Stimulated activated naive B cell treated with anti-CD40 and anti-IgM and Interleukin-4, amounts not matched to agents 10 μg/mL and 1 μg/mL and 100 μg/mL, for 72 hours (primary cell): ENCODE measurements at regions not wholly inside any gene's neighbourhood (a gene's known extent, or its start where the extent isn't known, plus 50 kb on each side); places are given as distances from the start of the nearest gene placed in this dataset.
"Not testable (repeated sequence)": the region's sequence is repeated elsewhere in the genome, so short reads cannot be mapped to it uniquely, and the experiment has no call there.

Experiments used
- ATAC-seq, 2 donors: fragments of 150-1000 bp; cut with Tn5 transposase; replicated peaks; 2 replicates each; pipeline ENCODE4 v1.10.0; 2021; ENCODE audit warnings: moderate library complexity in 1 of 2
- DNase-seq: peaks from one replicate; pipeline ENCODE4 v3.0.0; 2021
- H3K27ac Mint-ChIP-seq: one replicate; pipeline ENCODE4 v1.8.0; 2022; ENCODE audit warnings: mild to moderate bottlenecking, mixed read lengths
- H3K27me3 Mint-ChIP-seq, 2 donors: one replicate each; pipeline ENCODE4 v1.8.0; 2022; ENCODE audit warnings: mixed read lengths in 2 of 2
- H3K36me3 Mint-ChIP-seq, 2 donors: one replicate each; pipeline ENCODE4 v1.8.0; 2022; ENCODE audit warnings: mixed read lengths in 2 of 2, mild to moderate bottlenecking in 1 of 2
- H3K4me1 Mint-ChIP-seq, 2 donors: one replicate each; pipeline ENCODE4 v1.8.0; 2022; ENCODE audit warnings: mixed read lengths in 2 of 2, mild to moderate bottlenecking in 1 of 2
- H3K4me3 Mint-ChIP-seq, 2 donors: one replicate each; pipeline ENCODE4 v1.8.0; 2022; ENCODE audit warnings: mild to moderate bottlenecking in 2 of 2, mixed read lengths in 2 of 2, moderate library complexity in 1 of 2
- H3K9me3 Mint-ChIP-seq, 2 donors: one replicate each; pipeline ENCODE4 v1.8.0; 2022; ENCODE audit warnings: mixed read lengths in 2 of 2, mild to moderate bottlenecking in 1 of 2

DNA sequence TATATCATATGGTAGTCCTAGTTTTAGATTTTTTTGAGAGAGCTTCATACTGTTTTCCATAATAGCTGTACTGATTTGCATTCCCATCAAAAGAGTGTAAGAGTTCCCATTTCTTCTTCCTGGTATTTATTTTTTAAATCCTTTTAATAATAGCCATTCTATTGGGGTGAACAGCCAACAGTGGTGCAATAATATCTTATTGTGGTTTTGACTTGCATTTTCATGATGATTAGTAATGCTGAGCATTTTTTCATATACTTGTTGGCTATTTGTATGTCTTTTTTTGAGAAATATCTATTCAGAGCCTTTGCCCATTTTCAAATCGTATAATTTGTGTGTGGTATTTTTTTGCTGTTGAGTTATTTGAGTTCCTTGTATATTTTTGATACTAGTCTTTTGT, 167.4 kb downstream of the FZD1 start:
- H3K4me3 Mint-ChIP-seq = no peak overlapping the region
- no peaks in the 10 kb centered on the region for H3K4me1 Mint-ChIP-seq
- no peaks in the 10 kb centered on the region for H3K36me3 Mint-ChIP-seq
- no peak overlapping the region for H3K27ac Mint-ChIP-seq
- DNase-seq = no peak
- ATAC-seq = no peak
- H3K9me3 Mint-ChIP-seq = peaks cover 4 to 11% of the 10 kb centered on the region in 2 donors
- peaks cover 0 to 10% of the 10 kb centered on the region in 2 donors for H3K27me3 Mint-ChIP-seq

- no peaks in the 10 kb centered on the region for H3K36me3 Mint-ChIP-seq
- peaks cover 6 to 8% of the 10 kb centered on the region in 2 donors for H3K27me3 Mint-ChIP-seq
- DNase-seq (no peak), ATAC-seq (no peak)
- no peak overlapping the region for H3K27ac Mint-ChIP-seq
- H3K9me3 Mint-ChIP-seq = peaks cover 13 to 18% of the 10 kb centered on the region in 2 donors
- H3K4me3 Mint-ChIP-seq = no peak overlapping the region
- no peaks in the 10 kb centered on the region for H3K4me1 Mint-ChIP-seq
Observed at GRCh38 chr7:91434836-91435235, 170.6 kb downstream of the FZD1 start.

GRCh38 chr7:91435381-91436059, 171.3 kb downstream of the FZD1 start:
- no peak for DNase-seq
- Mint-ChIP-seq H3K27ac (no peak overlapping the region), H3K4me1 (no peaks in the 10 kb centered on the region), H3K9me3 (peaks cover 17 to 21% of the 10 kb centered on the region in 2 donors), H3K36me3 (peaks cover 0 to 2% of the 10 kb centered on the region in 2 donors), H3K4me3 (no peak overlapping the region), H3K27me3 (peaks cover 6% of the 10 kb centered on the region in 2 donors)
- ATAC-seq = no peak

DNA sequence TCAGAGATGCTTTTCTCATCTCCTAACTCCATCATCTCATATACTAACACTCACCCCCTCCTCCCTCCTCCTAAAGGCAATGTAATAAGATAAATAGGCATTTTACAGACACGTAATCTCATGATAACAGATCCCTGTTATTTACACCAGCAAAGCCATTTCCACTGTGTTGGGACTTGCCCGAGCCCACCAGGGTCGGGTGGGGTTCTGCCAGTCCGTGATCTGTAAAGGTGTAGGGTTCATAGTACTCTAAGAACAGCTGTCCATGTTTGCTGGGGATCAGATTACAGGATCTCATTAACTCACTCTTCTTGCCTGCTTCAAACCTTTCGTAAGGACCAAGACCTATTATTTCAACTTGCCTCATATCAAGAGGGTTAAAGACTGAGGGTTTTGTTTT, 172.4 kb downstream of the FZD1 start:
- no peak for ATAC-seq
- peaks cover 0 to 2% of the 10 kb centered on the region in 2 donors for H3K36me3 Mint-ChIP-seq
- H3K27ac Mint-ChIP-seq = no peak overlapping the region
- H3K27me3 Mint-ChIP-seq = peaks cover 6% of the 10 kb centered on the region in 2 donors
- no peak for DNase-seq
- peaks cover 18 to 22% of the 10 kb centered on the region in 2 donors for H3K9me3 Mint-ChIP-seq
- H3K4me3 Mint-ChIP-seq = no peak overlapping the region
- H3K4me1 Mint-ChIP-seq = no peaks in the 10 kb centered on the region

DNA sequence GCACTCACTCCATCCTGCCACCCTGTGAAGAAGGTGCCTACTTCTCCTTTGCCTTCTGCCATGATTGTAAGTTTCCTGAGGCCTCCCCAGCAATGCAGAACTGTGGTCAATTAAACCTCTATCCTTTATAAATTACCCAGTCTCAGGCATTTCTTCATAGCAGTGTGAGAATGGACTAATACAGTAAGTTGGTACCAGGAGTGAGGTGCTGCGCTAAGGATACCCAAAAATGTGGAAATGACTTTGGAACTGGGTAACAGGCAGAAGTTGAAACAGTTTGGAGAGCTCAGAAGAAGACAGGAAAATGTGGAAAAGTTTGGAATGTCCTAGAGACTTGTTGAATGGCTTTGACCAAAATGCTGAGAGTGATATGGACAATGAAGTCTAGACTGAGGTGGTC, 176.0 kb downstream of the FZD1 start:
- DNase-seq, ATAC-seq, H3K36me3 Mint-ChIP-seq, H3K27ac Mint-ChIP-seq, H3K4me3 Mint-ChIP-seq, H3K27me3 Mint-ChIP-seq, H3K4me1 Mint-ChIP-seq: not testable (repeated sequence)
- H3K9me3 Mint-ChIP-seq = peaks cover 11 to 19% of the 10 kb centered on the region in 2 donors

GRCh38 chr7:91443862-91444261, 179.6 kb downstream of the FZD1 start:
- Mint-ChIP-seq H3K27ac (no peak overlapping the region), H3K4me3 (no peak overlapping the region), H3K27me3 (no peaks in the 10 kb centered on the region), H3K4me1 (no peaks in the 10 kb centered on the region), H3K9me3 (peaks cover 21 to 28% of the 10 kb centered on the region in 2 donors), H3K36me3 (peaks cover 0 to 2% of the 10 kb centered on the region in 2 donors)
- DNase-seq = no peak
- ATAC-seq = no peak

DNA sequence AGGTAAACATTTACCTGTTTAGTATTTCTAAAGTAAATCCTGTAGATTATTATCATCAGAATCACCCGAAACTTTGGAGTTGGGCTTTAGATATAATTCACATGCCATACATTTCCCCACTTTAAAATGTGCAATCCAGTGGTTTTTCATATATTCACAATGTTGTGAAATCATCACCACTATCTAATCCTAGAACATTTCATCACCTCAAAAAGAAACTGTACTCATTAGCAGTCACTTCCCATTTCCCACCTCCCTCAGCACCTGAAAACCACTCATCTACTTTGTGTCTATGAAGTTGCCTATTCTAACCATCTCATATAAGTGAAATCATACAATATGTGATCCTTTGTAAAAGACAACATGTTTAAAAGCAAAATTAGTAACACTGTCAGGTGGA, 182.6 kb downstream of the FZD1 start:
- no peaks in the 10 kb centered on the region for H3K36me3 Mint-ChIP-seq
- no peaks in the 10 kb centered on the region for H3K4me1 Mint-ChIP-seq
- ATAC-seq = no peak
- no peak for DNase-seq
- no peaks in the 10 kb centered on the region for H3K27me3 Mint-ChIP-seq
- H3K27ac Mint-ChIP-seq = no peak overlapping the region
- peaks cover 15 to 23% of the 10 kb centered on the region in 2 donors for H3K9me3 Mint-ChIP-seq
- no peak overlapping the region for H3K4me3 Mint-ChIP-seq

- no peak overlapping the region for H3K4me3 Mint-ChIP-seq
- no peaks in the 10 kb centered on the region for H3K27me3 Mint-ChIP-seq
- no peaks in the 10 kb centered on the region for H3K4me1 Mint-ChIP-seq
- H3K9me3 Mint-ChIP-seq = peaks cover 4 to 10% of the 10 kb centered on the region in 2 donors
- ATAC-seq = no peak
- peaks cover 0 to 3% of the 10 kb centered on the region in 2 donors for H3K36me3 Mint-ChIP-seq
- DNase-seq = no peak
- H3K27ac Mint-ChIP-seq = no peak overlapping the region
Observed at GRCh38 chr7:91455411-91455810, 191.2 kb downstream of the FZD1 start.

GRCh38 chr7:91457208-91457607, 193.0 kb downstream of the FZD1 start:
- no peak overlapping the region for H3K27ac Mint-ChIP-seq
- peaks cover 4 to 10% of the 10 kb centered on the region in 2 donors for H3K9me3 Mint-ChIP-seq
- no peak overlapping the region for H3K4me3 Mint-ChIP-seq
- ATAC-seq (no peak), DNase-seq (no peak)
- peaks cover 0 to 3% of the 10 kb centered on the region in 2 donors for H3K36me3 Mint-ChIP-seq
- no peaks in the 10 kb centered on the region for H3K27me3 Mint-ChIP-seq
- no peaks in the 10 kb centered on the region for H3K4me1 Mint-ChIP-seq

DNA sequence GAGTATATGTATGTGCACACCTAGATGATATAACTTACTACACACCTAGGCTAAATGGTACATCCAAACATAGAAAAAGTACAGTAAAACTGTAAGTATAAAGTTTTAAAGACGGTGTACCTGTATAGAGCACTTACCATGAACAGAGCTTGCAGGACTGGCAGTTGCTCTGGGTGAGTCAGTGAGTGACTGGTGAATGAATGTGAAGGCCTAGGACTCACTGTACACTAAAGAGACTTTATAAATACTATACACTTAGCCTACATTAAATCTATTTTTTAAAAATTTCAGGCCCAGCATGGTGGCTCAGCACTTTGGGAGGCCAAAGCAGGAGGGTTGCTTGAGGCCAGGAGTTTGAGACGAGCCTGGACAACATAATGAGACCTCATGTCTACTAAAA, 195.3 kb downstream of the FZD1 start:
- Mint-ChIP-seq H3K4me3 (no peak overlapping the region), H3K27me3 (no peaks in the 10 kb centered on the region), H3K9me3 (peaks cover 4 to 10% of the 10 kb centered on the region in 2 donors), H3K27ac (no peak overlapping the region), H3K36me3 (peaks cover 0 to 3% of the 10 kb centered on the region in 2 donors), H3K4me1 (no peaks in the 10 kb centered on the region)
- no peak for ATAC-seq
- DNase-seq = no peak

- H3K9me3 Mint-ChIP-seq = peaks cover 4 to 5% of the 10 kb centered on the region in 2 donors
- H3K27ac Mint-ChIP-seq = no peak overlapping the region
- H3K27me3 Mint-ChIP-seq = no peaks in the 10 kb centered on the region
- no peaks in the 10 kb centered on the region for H3K4me1 Mint-ChIP-seq
- ATAC-seq (no peak), DNase-seq (no peak)
- H3K4me3 Mint-ChIP-seq = no peak overlapping the region
- H3K36me3 Mint-ChIP-seq = no peaks in the 10 kb centered on the region
Observed at GRCh38 chr7:91462316-91462715, 198.1 kb downstream of the FZD1 start.

DNA sequence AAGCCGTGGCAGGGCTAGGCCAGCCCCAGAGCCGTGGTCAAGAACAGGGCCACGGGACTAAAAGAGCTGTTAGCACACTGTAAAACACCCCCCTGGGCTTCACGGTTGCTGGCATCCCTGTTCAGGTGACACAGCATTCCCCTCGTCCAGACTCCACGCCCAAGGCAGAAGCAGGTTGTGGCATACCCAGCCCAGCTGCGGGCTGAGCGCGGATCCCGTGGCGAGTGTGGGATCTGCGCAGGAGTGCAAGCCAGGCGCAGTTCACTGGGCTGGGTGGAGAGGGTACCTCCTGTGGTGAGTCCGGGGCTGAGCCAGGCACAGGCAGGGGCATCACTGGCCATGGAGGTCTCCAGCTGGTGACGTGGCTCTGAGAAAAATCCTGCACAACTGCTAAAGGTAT, 199.1 kb downstream of the FZD1 start:
- Mint-ChIP-seq H3K4me1 (no peaks in the 10 kb centered on the region), H3K4me3 (no peak overlapping the region), H3K27me3 (no peaks in the 10 kb centered on the region), H3K36me3 (no peaks in the 10 kb centered on the region), H3K27ac (no peak overlapping the region), H3K9me3 (no peaks in the 10 kb centered on the region)
- no peak for ATAC-seq
- DNase-seq = no peak

GRCh38 chr7:91465595-91466061, 201.4 kb downstream of the FZD1 start:
- Mint-ChIP-seq H3K4me1 (no peaks in the 10 kb centered on the region), H3K9me3 (no peaks in the 10 kb centered on the region), H3K4me3 (no peak overlapping the region), H3K27ac (no peak overlapping the region), H3K27me3 (no peaks in the 10 kb centered on the region), H3K36me3 (no peaks in the 10 kb centered on the region)
- DNase-seq (no peak), ATAC-seq (no peak)

GRCh38 chr7:91468256-91468655, 204.0 kb downstream of the FZD1 start:
- H3K4me1 Mint-ChIP-seq = no peaks in the 10 kb centered on the region
- no peaks in the 10 kb centered on the region for H3K36me3 Mint-ChIP-seq
- peaks cover 0 to 4% of the 10 kb centered on the region in 2 donors for H3K9me3 Mint-ChIP-seq
- DNase-seq (no peak), ATAC-seq (no peak)
- H3K4me3 Mint-ChIP-seq = no peak overlapping the region
- H3K27me3 Mint-ChIP-seq = no peaks in the 10 kb centered on the region
- no peak overlapping the region for H3K27ac Mint-ChIP-seq

DNA sequence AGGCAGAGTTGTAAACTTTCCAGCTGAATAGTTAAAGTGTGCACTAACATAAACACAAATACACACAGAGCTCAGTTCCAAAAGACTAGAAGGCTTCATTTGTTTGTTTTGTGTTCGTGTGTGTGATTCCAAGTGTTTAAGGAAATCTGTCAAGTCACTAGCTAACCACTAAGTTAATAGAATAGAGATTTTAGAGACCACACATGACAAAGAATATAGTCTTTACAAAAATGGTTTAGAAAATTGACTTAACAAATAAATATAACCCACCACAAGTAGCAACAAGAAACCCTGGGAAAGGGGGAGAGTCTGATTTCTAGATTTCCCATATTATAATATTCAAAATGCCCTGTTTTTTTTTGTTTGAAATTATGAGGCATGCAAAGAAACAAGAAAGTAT, 209.4 kb downstream of the FZD1 start:
- Mint-ChIP-seq H3K4me1 (no peaks in the 10 kb centered on the region), H3K27me3 (no peaks in the 10 kb centered on the region), H3K9me3 (peaks cover 6 to 11% of the 10 kb centered on the region in 2 donors), H3K36me3 (no peaks in the 10 kb centered on the region), H3K27ac (no peak overlapping the region), H3K4me3 (no peak overlapping the region)
- DNase-seq (no peak), ATAC-seq (no peak)
